T-helper 17 cell (primary cell): ENCODE measurements at regions not wholly inside any gene's neighbourhood (a gene's known extent, or its start where the extent isn't known, plus 50 kb on each side); places are given as distances from the start of the nearest gene placed in this dataset.

Experiments
- ATAC-seq: fragments of 150-1000 bp; cut with Tn5 transposase; 2 replicates; pipeline ENCODE4 v1.10.0; 2021; ENCODE audit warnings: mild to moderate bottlenecking, moderate library complexity
- DNase-seq, 3 donors: peaks; one replicate each; pipeline versions ENCODE4 v3.0.0 to v3.0.0-alpha.2; 2020 to 2021
- H3K9me3 ChIP-seq: one replicate; pipeline ENCODE4 v1.7.0; 2013; ENCODE audit warnings: low read length, mild to moderate bottlenecking; ENCODE audit not compliant: control insufficient read depth, poor library complexity, severe bottlenecking
- H3K27ac Mint-ChIP-seq: one replicate; pipeline ENCODE4 v1.8.0; 2022; ENCODE audit warnings: mild to moderate bottlenecking, moderate library complexity, mixed read lengths
- H3K27me3 Mint-ChIP-seq: one replicate; pipeline ENCODE4 v1.8.0; 2022; ENCODE audit warnings: mixed read lengths
- H3K36me3 Mint-ChIP-seq: one replicate; pipeline ENCODE4 v1.8.0; 2022; ENCODE audit warnings: low read depth, mixed read lengths
- H3K4me1 Mint-ChIP-seq: one replicate; pipeline ENCODE4 v1.8.0; 2022; ENCODE audit warnings: mild to moderate bottlenecking, mixed read lengths
- H3K4me3 Mint-ChIP-seq: one replicate; pipeline ENCODE4 v1.8.0; 2022; ENCODE audit warnings: mild to moderate bottlenecking, moderate library complexity, mixed read lengths

DNA sequence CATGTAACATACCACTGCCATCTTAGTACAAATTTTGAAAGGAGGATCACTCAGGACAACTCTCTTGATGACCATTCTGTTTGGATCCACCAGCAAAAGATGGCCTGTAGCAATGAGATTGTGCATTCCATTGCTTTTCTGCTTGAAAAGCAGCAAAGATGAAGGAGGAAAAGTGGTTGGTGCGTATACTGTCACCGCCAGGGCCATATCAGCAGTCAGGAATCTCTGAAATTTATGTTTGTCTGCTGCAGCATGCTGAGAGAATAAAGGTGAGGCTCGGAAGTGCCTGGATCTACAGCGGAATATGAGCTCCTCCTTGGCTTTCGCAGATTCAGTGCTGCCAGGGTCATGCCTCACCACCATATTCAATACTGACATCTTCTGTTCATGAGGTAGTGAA is 144.4 kb downstream of the GPBP1 start:
- DNase-seq, result no peak
- no peaks in the 10 kb centered on the region for H3K36me3 Mint-ChIP-seq
- no peak overlapping the region for H3K27ac Mint-ChIP-seq
- H3K4me1 Mint-ChIP-seq, result no peaks in the 10 kb centered on the region
- peaks cover 34% of the 10 kb centered on the region for H3K27me3 Mint-ChIP-seq
- no peak overlapping the region for H3K4me3 Mint-ChIP-seq
- no peak for ATAC-seq
- H3K9me3 ChIP-seq, result no peaks in the 10 kb centered on the region

DNA sequence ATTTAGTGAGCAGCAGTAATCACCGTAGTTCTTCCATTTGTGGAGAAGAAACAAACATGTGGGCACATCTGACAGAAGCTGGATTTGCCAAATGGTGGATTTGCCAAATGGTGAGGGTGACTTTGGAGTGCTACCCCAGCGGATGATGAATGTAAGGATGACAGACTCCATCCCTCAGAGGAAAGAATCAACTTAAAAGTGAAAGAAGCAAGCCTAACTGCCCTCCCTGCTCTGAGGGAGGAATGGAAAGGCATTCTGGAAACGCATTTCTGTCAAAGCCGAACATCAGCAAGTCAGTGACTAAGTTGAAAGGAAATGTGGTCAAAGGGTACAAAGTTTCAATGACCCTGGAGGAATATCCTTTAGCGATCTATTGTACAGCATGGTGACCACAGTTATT is 143.5 kb downstream of the GPBP1 start:
- ATAC-seq (no peak), DNase-seq (no peak)
- Mint-ChIP-seq H3K27ac (no peak overlapping the region), H3K27me3 (peaks cover 39% of the 10 kb centered on the region), H3K4me3 (no peak overlapping the region), H3K36me3 (no peaks in the 10 kb centered on the region), H3K4me1 (no peaks in the 10 kb centered on the region)
- H3K9me3 ChIP-seq, result no peaks in the 10 kb centered on the region

DNA sequence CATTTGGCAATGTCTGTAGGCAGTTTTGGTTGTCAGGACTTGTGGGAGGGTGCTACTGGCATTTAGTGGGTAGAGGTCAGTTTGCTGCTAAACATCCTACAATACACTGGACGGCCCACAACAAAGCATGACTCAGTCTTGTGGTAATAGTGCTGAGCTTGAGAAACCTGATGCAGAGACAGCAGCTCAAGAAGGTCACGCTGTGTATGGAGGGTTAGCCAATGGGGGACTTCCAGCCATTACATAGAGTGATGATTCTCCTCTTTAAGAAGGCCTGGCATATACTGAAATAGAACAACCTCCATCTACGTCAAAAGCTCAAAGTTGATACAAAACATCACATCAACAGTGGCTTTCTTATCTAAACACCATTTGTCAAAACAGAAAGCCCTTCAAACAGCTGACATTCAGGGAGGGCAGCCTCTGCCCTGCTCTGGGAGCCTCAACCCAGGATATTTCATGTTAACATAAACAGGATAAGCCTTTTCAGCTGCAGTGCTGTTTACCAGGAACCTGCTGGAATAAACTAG is 143.0 kb downstream of the GPBP1 start:
- Mint-ChIP-seq H3K4me1 (peaks cover 2% of the 10 kb centered on the region), H3K27me3 (peaks cover 39% of the 10 kb centered on the region), H3K4me3 (no peak overlapping the region), H3K36me3 (no peaks in the 10 kb centered on the region), H3K27ac (no peak overlapping the region)
- DNase-seq (no peak), ATAC-seq (no peak)
- no peaks in the 10 kb centered on the region for H3K9me3 ChIP-seq

DNA sequence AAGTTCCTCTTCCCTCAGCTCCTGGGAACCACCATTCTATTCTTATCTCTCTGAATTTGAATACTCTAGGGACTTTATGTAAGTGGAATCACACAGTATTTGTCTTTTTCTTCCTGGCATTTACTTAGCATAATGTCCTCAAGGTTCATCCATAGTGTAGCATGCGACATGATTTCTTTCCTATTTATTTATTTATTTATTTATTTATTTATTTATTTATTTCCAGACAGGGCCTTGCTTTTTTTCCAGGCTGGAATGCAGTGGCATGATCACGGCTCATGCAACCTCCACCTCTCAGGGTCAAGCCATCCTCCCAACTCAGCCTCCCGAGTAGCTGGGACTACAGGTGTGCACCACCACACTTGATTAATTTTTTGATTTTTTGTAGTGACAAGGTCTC is 142.1 kb downstream of the GPBP1 start:
- ATAC-seq, result no peak
- Mint-ChIP-seq H3K27ac (no peak overlapping the region), H3K4me3 (no peak overlapping the region), H3K36me3 (no peaks in the 10 kb centered on the region), H3K27me3 (peaks cover 32% of the 10 kb centered on the region), H3K4me1 (peaks cover 3% of the 10 kb centered on the region)
- DNase-seq, result no peak
- H3K9me3 ChIP-seq, result no peaks in the 10 kb centered on the region
